Activated CD4-positive, CD25-positive, alpha-beta regulatory T cell (primary cell): ENCODE measurements at regions not wholly inside any gene's neighbourhood (a gene's known extent, or its start where the extent isn't known, plus 50 kb on each side); places are given as distances from the start of the nearest gene placed in this dataset.
"Not testable (repeated sequence)": the region's sequence is repeated elsewhere in the genome, so short reads cannot be mapped to it uniquely, and the experiment has no call there.

Experiments used
- DNase-seq, 4 experiments: peaks; one replicate each; lab custom pipeline; 2025; lab: John Stamatoyannopoulos, UW

DNA sequence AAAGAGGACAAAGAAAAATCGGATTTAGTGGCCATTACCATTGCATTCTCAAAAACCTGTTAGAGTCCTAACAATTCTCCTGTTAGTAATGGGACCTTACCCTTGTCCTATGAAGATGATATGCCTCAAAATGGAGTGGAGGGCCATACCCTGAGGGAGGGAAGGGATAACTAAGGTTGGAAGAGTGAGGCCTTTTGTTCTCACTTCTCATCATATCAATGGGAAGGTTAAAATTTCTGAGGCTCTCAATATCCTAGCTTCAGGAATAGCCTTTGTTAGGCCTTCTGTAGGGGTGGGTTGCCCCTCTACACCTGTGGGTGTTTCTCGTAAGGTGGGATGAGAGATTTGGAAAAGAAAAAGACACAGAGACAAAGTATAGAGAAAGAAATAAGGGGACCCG, 109.4 kb upstream of the SGIP1 start:
- DNase-seq = not testable (repeated sequence)

DNA sequence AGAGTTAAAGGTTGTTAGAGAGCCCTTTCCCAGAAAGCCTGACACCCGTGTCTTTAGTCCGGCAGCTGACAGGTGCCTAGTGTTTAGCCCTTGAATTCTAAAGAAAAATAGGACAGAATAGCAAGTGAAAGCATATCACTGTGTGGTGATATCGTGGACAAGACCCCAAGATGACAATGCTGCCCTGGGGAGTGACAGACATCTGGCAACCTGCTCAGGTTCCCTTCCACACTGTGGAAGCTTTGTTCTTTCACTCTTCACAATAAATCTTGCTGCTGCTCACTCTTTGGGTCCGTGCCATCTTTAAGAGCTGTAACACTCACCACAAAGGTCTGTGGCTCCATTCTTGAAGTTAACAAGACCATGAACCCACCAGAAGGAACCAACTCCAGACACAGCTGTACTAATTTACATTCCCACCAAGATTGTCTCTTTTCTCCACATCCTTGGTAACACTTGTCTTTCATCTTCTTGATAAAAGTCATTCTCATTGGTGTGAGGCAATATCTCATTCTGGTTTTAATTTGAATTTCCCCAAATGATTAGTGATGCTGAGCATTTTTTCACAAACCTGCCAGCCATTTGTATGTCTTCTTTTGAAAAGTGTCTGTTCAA, 107.6 kb upstream of the SGIP1 start:
- no peak for DNase-seq

DNA sequence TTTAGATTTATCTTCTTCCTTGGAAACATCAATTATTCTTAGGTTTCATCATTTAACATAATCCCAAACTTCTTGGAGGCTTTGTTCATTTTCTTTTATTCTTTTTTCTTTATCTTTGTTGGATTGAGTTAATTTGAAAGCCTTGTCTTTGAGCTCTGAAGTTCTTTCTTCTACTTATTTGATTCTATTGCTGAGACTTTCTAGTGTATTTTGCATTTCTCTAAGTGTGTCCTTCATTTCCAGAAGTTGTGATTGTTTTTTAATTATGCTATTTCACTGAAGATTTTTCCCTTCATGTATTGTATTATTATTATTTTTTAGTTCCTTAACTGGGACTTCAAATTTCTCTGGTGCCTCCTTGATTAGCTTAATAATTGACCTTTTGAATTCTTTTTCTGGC, 103.1 kb upstream of the SGIP1 start:
- DNase-seq = not testable (repeated sequence)

DNA sequence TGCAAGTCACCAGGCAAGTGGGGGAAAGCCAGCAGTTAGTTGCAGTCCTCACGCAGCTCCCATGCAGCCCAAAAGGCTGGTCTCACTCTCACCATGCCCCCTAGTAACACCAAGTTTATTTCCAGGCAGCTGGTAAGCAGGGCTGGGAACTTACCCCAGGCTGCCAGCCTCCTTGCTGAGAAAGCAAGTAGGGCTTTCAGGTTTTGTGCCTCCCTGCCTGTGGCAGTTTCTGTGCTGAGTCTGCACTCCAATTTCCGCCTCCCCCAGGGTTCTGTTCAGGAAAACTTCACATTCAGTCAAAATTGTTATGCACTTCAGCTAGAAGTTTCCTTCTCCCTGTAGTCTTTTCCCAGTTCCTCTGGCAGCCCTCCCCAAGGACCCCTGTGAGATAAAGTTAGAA, 102.0 kb upstream of the SGIP1 start:
- DNase-seq = no peak

DNA sequence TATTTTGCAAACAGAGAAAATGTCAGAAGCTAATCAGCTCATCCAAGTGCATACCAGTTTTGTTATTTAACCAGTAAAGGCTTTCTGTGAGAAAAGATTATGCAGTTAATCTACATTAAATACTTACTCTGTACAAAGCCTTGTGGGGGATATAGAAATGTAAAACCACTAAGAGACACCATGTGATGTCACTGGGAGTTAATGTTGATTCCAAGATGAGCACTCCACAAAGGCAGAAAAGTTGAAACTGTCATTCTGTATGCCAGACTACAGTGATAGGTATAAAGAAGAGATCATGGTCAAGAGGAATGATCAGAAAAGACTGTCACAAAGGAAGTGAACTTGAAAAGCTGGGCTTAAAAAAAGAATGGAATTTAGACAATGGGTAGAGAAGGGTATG, 100.3 kb upstream of the SGIP1 start:
- DNase-seq = no peak

- DNase-seq = no peak
These were observed 99.9 kb upstream of the SGIP1 start for GRCh38 chr1:66434096-66434495.

GRCh38 chr1:66435541-66435940, 98.4 kb upstream of the SGIP1 start:
- no peak for DNase-seq

- no peak for DNase-seq
These were observed 97.4 kb upstream of the SGIP1 start for GRCh38 chr1:66436378-66437135.

- no peak for DNase-seq
These were observed 96.9 kb upstream of the SGIP1 start for GRCh38 chr1:66437136-66437401.

- DNase-seq = no peak
These were observed 95.9 kb upstream of the SGIP1 start for GRCh38 chr1:66438062-66438461.

DNA sequence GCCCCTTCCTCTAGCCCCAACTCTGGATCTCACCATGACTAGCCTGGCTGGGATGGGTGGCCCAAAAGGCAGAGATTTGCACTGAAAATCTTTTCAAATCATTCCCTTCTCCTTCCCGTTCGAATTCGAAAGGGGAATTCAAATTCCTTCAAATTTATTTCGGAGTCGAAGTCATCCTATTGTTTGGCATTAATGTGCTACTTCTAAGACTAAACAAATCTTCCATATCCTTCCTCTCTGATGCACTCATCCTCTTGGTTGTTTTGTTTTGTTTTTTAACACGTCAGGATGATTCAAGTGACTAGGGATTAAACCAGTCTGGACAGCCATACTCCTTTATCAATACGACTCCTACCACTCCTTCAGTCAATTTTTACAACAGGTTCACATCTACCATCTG, 95.5 kb upstream of the SGIP1 start:
- DNase-seq = no peak

- no peak for DNase-seq
These were observed 94.8 kb upstream of the SGIP1 start for GRCh38 chr1:66439031-66439740.

DNA sequence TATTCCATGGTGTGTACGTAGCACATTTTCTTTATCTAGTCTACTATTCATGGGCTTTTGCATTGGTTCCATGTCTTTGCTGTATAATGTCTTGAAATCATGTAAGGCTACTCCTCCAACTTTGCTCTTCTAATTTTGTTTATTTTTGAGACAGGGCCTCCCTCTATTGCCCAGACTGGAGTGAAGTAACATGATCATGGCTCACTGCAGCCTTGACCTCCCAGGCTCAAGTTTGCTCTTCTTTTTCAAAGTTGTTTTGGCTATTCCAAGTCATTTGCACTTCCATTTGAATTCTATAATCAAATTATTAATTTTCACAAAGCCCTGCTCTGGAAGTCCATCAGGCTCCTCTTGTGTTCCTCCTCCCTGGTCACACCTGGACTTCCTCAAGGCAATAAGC, 90.2 kb upstream of the SGIP1 start:
- DNase-seq = no peak

- no peak for DNase-seq
These were observed 89.3 kb upstream of the SGIP1 start for GRCh38 chr1:66444438-66445265.

- peak in 3 of 4 experiments; percentile 17 to 23 (median 22) for DNase-seq
These were observed 88.3 kb upstream of the SGIP1 start for GRCh38 chr1:66445492-66446181.

GRCh38 chr1:66446261-66447001, 87.5 kb upstream of the SGIP1 start:
- DNase-seq = peak in 1 of 4 experiments; percentile 6

DNA sequence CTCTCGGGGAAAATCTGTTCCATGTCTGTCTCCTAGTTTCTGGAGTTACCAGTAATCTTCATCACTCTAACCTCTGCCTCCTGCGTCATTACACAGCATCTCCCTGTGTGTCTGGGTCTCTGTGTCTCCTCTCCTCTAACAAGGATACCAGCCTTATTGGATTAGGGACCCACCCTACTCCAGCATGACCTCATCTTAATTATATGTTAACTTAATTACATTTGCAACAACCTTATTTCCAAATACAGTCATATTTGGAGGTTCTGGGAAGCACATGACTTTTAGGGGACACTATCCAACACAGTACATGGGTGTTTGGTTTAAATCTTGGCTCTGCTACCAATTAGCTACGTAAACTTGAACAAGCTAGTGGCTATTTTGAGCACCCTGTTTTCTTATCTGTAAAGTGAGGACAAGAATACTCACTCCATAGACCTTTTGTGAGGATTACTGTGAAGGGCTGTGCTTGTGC, 83.9 kb upstream of the SGIP1 start:
- no peak for DNase-seq

DNA sequence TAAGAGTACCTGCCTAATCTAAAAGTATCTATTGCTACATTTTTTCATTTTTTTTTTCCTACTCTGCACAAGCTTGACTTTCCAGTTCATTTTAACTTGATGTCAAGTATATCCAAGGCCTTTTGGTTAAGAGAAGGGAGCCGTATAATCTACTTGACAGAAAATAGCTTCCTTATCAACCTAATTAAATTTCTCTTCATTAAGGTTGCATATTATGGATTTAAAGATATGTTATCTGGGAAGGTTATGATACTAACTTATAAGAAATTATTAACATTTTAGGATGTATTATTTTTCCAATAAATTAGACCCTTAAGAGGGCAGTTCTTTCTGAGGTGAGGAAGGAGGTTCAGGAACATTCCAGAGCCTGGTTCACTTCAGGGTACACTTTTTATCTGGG, 83.1 kb upstream of the SGIP1 start:
- no peak for DNase-seq

- DNase-seq = no peak
These were observed 81.8 kb upstream of the SGIP1 start for GRCh38 chr1:66452162-66452561.

- DNase-seq = no peak
These were observed 81.0 kb upstream of the SGIP1 start for GRCh38 chr1:66452982-66453381.

DNA sequence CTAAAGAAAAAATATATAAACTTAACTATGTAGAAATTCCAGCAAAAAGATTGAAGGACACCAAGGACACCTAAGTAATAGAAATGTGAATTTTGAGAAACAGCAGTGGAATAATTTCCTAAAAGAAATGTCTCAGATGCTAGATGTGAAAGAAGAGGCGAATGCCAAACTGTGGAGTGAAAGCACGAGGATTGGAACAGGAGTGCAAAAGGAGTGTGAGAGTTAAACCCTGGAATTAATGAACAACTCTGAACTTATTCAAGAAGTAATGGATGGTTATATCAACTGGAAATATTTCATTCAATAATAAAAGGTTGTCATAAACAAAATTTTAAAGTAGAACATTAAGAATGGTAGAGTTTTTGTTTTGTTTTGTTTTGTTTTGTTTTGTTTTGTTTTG, 78.5 kb upstream of the SGIP1 start:
- no peak for DNase-seq
